HG03175 (cell line): ENCODE measurements at regions not wholly inside any gene's neighbourhood (a gene's known extent, or its start where the extent isn't known, plus 50 kb on each side); places are given as distances from the start of the nearest gene placed in this dataset.
"Not testable (repeated sequence)": the region's sequence is repeated elsewhere in the genome, so short reads cannot be mapped to it uniquely, and the experiment has no call there.

Experiments used
- ATAC-seq: cut with Tn5 transposase; IDR thresholded peaks from one replicate; pipeline ENCODE4 v1.9.1; 2021; ENCODE audit warnings: mild to moderate bottlenecking, moderate library complexity; ENCODE audit not compliant: unreplicated experiment

DNA sequence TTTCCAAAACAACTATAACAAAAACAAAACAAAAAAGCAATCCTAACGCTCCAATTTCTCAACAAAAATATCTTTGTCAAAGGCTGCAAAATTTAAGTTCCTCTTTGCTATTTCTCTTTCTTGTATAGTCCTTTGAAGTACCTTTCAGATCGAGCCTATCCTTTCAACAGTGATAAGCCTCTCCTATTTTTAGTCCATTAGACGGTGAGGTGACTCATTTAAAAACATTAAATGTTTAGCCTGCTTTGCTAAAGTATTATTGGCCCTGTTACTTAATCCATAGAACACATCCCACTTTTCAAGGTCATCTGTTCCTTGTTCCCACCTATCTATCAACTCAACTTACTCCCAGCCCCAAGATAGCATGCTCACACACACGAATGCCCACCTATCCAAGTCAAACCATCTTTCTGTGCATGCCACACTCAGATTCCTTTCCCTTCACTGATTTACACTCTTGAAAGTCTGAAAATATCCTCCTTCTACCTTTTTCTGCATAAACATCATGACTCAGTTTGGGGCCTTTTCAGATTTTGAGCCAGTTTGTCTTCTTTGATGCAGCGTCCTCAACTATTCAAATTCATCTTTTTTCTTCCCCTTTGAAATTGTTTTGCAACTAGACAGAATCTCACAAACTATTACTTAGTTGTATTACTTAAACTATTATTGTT, 224.9 kb upstream of the TMEM229A start:
- ATAC-seq = no peak

DNA sequence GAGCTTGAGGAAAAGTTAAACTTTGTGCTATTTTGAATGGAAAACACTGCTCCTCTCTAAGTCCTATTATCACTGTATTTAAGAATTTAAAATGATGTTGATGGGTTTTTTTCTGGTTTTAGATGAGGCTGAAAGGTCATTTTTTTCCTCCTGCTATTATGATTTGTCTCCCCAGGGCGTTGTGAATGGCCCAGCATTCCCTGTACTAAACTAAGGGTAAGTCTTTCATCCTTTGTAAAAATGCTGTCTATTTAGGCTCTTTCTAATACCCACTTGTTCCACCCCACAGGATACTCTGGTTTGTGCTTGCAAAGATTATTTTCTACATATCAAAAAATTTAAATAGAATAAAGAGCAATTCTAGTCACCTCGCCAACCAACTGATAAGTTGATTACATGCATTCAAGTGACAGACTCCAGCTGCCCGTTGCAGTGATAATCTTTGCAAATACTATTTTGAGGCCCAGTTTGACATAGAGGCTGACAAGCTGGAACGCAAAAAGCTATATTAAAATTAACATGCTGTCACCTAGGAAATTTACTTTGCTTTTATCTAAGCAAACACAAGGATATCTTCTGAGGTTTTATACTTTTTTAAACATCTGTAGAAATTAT, 222.3 kb upstream of the TMEM229A start:
- no peak for ATAC-seq

GRCh38 chr7:124254396-124254795, 221.5 kb upstream of the TMEM229A start:
- no peak for ATAC-seq

GRCh38 chr7:124251636-124252035, 218.8 kb upstream of the TMEM229A start:
- no peak for ATAC-seq

DNA sequence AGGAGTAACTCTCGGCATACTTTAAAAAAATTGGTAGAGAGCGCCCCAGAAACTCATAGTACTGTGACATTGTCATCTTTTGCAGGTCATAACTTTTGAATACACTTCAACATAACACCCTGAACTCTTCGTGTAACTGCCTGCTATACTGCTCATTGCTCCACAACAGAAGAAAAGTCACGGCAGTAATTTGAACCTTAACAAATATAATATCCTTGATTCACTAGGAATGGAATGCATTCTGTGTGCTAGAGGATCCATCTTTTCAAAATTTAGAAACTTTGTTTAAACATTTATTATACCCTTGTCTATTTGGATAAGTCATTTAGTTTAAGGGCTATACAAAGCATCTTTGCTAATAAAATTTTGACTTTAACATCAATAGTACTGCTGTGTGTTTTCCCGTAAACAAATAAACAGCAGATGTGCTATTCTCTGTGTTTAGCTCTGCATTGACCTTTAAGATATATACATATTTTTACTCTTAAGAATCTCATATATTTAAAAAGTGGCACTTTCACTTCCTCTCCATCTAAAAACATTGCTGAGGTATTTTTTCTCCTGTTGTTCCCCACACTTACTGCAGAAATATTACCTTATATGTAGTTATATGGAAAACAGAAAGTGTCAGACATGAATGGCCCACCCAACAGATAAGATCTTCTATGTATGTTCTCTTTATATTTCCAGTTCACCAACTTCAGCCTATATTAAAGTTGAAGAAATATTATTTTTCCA, 217.6 kb upstream of the TMEM229A start:
- ATAC-seq = no peak

- ATAC-seq = no peak
Measured at GRCh38 chr7:124247691-124248090, 214.8 kb upstream of the TMEM229A start.

DNA sequence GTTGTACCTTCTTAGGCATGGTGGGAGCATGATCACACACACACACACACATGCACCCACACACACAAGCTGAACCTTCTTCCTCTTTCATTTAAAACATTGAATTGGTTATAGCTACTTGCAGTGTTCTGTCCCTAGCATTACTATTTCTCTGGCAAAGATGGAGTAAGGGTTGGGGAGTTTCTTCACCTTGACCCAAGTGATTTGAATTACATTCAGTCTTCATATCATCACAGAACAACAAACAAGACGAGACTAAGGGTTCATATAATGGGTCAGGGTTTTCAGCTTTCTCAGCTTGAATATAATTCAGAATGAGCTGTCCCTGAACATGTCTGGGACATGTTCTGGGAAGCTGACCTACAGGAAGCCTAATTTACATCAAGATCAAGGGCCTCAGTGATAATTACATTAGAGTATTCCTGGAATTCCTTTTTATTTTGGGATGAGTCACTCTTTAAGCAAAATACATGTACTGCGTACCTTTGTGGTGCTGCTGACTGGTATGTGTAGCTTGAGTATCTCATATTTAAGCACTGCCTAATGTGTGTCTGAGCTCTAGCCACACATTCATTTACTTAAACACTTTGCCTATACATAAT, 213.5 kb upstream of the TMEM229A start:
- no peak for ATAC-seq

- ATAC-seq = not testable (repeated sequence)
Measured at GRCh38 chr7:124244469-124244868, 211.6 kb upstream of the TMEM229A start.

- ATAC-seq = no peak
Measured at GRCh38 chr7:124219681-124220080, 186.8 kb upstream of the TMEM229A start.

GRCh38 chr7:124208642-124209041, 175.8 kb upstream of the TMEM229A start:
- ATAC-seq = no peak

GRCh38 chr7:124208173-124208572, 175.3 kb upstream of the TMEM229A start:
- ATAC-seq = no peak

GRCh38 chr7:124205526-124205925, 172.7 kb upstream of the TMEM229A start:
- no peak for ATAC-seq

GRCh38 chr7:124202546-124202945, 169.7 kb upstream of the TMEM229A start:
- ATAC-seq = no peak

DNA sequence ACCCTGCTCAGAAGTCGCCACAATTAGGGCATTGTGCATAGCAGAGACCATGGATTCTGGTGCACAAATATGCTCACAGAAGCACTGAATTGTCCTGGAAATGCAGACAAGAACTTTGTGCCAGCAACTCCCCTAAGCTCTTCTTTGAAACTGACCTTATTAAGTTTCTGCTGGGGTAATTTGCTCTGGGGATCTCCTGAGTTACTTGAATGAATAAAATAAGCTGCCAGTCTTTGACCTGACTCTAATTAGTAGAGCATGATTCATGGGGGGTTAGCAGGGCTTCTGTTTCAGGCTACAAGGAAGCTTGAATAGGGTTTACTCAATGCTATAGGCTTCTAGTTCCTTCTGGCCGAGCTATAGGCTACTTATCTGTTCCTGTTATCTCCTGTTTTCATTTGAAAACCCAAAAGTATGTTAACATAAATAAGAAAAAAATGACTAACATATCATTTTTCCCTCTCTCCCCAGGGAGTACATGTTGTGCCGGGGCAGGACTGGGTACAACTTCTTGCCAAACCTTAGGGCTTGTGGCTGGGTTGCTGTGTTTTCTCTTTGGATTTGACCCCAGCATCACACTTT, 169.0 kb upstream of the TMEM229A start:
- ATAC-seq = no peak

DNA sequence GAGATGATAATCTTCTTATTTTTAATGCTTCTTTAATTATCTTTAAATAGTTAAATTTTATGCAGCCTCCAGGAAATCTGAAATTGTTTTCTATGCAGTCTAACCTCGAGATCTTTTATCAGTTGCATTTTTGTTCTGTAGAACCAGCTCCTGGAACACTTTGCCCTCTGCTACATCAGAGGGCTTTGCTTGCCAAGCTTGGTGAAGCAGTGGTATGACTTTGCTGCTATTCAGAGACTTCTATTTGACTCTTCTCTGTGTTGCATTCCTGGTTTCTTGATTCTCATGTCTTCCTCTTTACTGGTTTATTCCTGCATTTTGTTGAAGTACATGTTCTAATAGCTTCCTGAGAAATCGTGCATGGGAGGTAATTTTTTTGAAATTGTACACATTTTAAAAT, 163.7 kb upstream of the TMEM229A start:
- ATAC-seq = no peak

- ATAC-seq = no peak
Measured at GRCh38 chr7:124192885-124193284, 160.0 kb upstream of the TMEM229A start.

DNA sequence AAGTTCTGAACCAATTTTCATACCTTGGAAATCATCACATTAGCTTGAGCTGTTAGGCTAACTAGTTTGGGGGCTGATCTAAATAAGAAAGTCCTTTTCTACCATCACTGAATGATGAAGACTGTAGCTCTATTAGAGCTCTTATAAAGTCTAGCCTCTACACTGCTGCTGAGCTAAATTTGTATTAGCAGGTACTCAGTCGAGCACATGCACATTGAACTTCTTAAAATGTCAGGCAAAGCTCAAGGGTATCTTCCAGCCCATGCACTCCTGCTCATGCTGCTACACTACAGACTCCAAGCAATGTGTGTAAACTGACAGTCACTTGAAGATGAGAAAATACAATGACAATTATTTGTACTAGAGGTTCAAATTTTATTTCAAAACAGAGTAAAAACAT, 158.8 kb upstream of the TMEM229A start:
- no peak for ATAC-seq

- ATAC-seq = no peak
Measured at GRCh38 chr7:124191030-124191429, 158.2 kb upstream of the TMEM229A start.

DNA sequence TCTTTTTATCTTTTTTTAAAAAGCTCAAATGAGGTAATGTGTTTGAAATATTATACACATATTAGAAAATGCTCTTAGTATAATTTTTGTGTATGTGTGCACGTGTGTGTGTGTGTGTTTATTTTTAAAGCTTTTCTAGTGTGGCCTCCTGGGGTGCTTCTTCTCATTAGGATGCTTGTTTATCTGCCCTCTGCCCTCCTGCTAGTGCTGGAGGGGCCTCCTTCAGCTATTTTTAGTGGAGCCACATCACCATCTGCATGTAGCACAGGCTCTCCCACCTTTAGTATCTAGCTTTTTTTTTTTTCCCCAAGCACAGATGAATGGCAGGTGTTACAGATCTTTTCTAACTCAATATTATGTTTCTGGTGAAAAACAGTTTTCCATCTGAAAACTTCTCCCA, 155.7 kb upstream of the TMEM229A start:
- no peak for ATAC-seq

GRCh38 chr7:124187962-124188361, 155.1 kb upstream of the TMEM229A start:
- no peak for ATAC-seq

GRCh38 chr7:124183649-124184048, 150.8 kb upstream of the TMEM229A start:
- no peak for ATAC-seq
